Heart left ventricle (tissue), 16 donors: ENCODE measurements at regions not wholly inside any gene's neighbourhood (a gene's known extent, or its start where the extent isn't known, plus 50 kb on each side); places are given as distances from the start of the nearest gene placed in this dataset.

Source experiments
- ATAC-seq, 4 donors: fragments of 200-7000 bp; cut with Tn5 transposase; one replicate each; pipeline ENCODE4 v1.9.1; 2020 to 2022; ENCODE audit warnings: moderate library complexity in 4 of 4, mild to moderate bottlenecking in 3 of 4, moderate number of reproducible peaks in 1 of 4
- DNase-seq, 5 donors: peaks; one replicate each; pipeline ENCODE4 v3.0.0-alpha.2; 2020
- H3K27ac ChIP-seq, 12 donors: fragments of 200-600 bp; sonication (generic) in 4 of 12; one replicate each; pipeline versions ENCODE4 v1.5.0 to v1.8.0; 2016 to 2022; ENCODE audit warnings: mild to moderate bottlenecking in 2 of 12
- H3K27me3 ChIP-seq, 9 donors: fragments of 200-600 bp; sonication (generic) in 2 of 9; one replicate each; pipeline versions ENCODE4 v1.5.1 to v1.8.0; 2016 to 2022; ENCODE audit warnings: mild to moderate bottlenecking in 3 of 9
- H3K36me3 ChIP-seq, 9 donors: fragments of 200-600 bp; sonication (generic) in 2 of 9; one replicate each; pipeline versions ENCODE4 v1.5.0 to v1.8.0; 2018 to 2022; ENCODE audit warnings: mild to moderate bottlenecking in 2 of 9
- H3K4me1 ChIP-seq, 12 donors: fragments of 200-600 bp; sonication (generic) in 4 of 12; one replicate each; pipeline versions ENCODE4 v1.5.0 to v1.8.0; 2016 to 2022; ENCODE audit warnings: mild to moderate bottlenecking in 3 of 12
- H3K4me3 ChIP-seq, 12 donors: fragments of 200-600 bp; sonication (generic) in 4 of 12; one replicate each; pipeline versions ENCODE4 v1.5.0 to v1.8.0; 2017 to 2022; ENCODE audit warnings: mild to moderate bottlenecking in 9 of 12, moderate library complexity in 4 of 12
- H3K9me3 ChIP-seq, 12 donors: fragments of 200-600 bp; sonication (generic) in 4 of 12; one replicate each; pipeline versions ENCODE4 v1.5.0 to v1.8.0; 2016 to 2022; ENCODE audit warnings: mild to moderate bottlenecking in 1 of 12
- POLR2A ChIP-seq, 2 donors: fragments of 450-650 bp; IDR thresholded peaks; one replicate each; pipeline ENCODE4 v1.6.1; 2017; ENCODE audit warnings: antibody characterized with exemption in 2 of 2, mild to moderate bottlenecking in 2 of 2, moderate library complexity in 2 of 2
- WGBS, 4 donors: extraction: QIAGEN DNeasy Blood & Tissue Kit in 2 of 4; methylation state at CpG; one replicate each; pipeline versions ENCODE4 v1.1.5 to v1.1.7; 2013 to 2018; 5-methylcytosine and 5-hydroxymethylcytosine counted together
- intact Hi-C, 10 donors: fragments of 100-400 bp; cut with DNase I; formaldehyde crosslinking; loops; one replicate each; pipeline versions ENCODE4 v1.11.1 to v1.14.2; 2022
- TF ChIP-seq, protein P1 (sequence below), 12 donors: fragments of 200-600 bp; sonication (generic) in 4 of 12; IDR thresholded peaks; one replicate each; pipeline versions ENCODE4 v1.5.0 to v1.8.0; 2018 to 2022; ENCODE audit warnings: antibody characterized with exemption in 12 of 12, mild to moderate bottlenecking in 5 of 12
- donor health status: ischemic (EF 13 %, LVEDD 7.1; RV severe dilation, severe dysfunction).
- donor health status: healthy with polysubstance abuse.
- donor health status: DM: no; HTN: yes; CAD: no.
- donor health status: DM: no; HTN: no; CAD: no.
- donor health status: ischemic (EF 25% LVEDD 6.9; RV normal size, moderate dysfunction).
- donor health status: ischemic (EF 25% LVEDD 5.7; RV mildly dilated, moderate dysfunction).
- donor health status: healthy.
- donor health status: DM: yes; HTN: yes; CAD: no.
- donor health status: ischemic (EF 35%, LVEDD 5.7; RV mildly dilated, moderate dysfunction).
- donor health status: nonischemic (EF 11% LVEDD 7.7; RV severe dilation, severe dysfunction).
- donor health status: DM: yes; HTN: yes; CAD: no.
- donor health status: PGD.
- donor health status: ischemic (EF 29% LVEDD 5.4; RV normal size, mild dysfunction).
- donor health status: nonischemic (EF 23%, LVEDD 6.1; RV moderate dilation, normal function).

DNA sequence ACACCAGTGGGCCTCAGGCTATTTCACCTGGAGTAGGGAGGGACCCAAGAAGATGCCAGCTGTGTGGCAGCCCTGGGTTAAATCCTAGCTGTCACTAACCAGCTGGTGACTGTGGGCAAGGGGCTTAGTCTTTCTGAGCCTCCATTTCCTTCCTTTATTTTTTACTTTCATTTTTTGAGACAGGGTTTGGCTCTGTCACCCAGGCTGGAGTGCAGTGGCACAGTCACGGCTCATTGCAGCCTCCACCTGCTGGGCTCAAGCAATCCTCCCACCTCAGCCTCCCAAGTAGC is 108.0 kb upstream of the SMAD3 start:
- no peak for ATAC-seq
- no peak for DNase-seq
- Histone ChIP-seq H3K4me3 (no peak overlapping the region), H3K27me3 (no peaks in the 10 kb centered on the region), H3K27ac (no peak overlapping the region), H3K36me3 (no peaks in the 10 kb centered on the region), H3K9me3 (no peaks in the 10 kb centered on the region), H3K4me1 (peaks cover 0 to 17% (median 0%) of the 10 kb centered on the region in 12 donors)
- TF ChIP-seq, protein P1, sequence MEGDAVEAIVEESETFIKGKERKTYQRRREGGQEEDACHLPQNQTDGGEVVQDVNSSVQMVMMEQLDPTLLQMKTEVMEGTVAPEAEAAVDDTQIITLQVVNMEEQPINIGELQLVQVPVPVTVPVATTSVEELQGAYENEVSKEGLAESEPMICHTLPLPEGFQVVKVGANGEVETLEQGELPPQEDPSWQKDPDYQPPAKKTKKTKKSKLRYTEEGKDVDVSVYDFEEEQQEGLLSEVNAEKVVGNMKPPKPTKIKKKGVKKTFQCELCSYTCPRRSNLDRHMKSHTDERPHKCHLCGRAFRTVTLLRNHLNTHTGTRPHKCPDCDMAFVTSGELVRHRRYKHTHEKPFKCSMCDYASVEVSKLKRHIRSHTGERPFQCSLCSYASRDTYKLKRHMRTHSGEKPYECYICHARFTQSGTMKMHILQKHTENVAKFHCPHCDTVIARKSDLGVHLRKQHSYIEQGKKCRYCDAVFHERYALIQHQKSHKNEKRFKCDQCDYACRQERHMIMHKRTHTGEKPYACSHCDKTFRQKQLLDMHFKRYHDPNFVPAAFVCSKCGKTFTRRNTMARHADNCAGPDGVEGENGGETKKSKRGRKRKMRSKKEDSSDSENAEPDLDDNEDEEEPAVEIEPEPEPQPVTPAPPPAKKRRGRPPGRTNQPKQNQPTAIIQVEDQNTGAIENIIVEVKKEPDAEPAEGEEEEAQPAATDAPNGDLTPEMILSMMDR (IDR thresholded peaks at IDR 0.05), result no peak
- TF ChIP-seq POLR2A (IDR thresholded peaks at IDR 0.05), result no peak
- 81 to 91% (median 89%) methylated on average over 1 of the region's 1 CpG for WGBS, 4 donors
- intact Hi-C loops, result loop anchor here in 1 of 10 donors (10.0 kb wide), 1 partner anchor 57 kb away; no protein-coding TSS in a partner anchor

DNA sequence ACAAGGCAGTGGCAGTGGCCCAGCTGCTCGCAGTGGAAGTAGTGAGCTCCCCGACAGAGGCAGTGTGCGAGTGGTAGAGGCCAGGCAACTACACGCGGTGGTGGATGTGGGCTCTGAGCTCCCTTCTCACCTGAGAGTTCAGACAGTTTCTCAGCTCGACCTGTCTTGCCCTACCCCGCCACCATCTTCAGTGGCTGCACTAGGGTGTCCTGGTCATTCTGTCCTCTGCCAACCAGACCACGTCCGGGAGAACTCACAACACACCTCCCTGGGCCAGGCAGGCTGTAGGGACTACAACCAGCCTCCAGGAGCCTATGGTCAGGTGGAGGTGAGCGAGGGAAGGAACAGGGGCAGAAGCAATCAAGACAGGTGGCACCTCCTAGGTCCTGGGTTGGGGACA is 106.3 kb upstream of the SMAD3 start:
- 84 to 94% (median 93%) methylated on average over 10 of the region's 10 CpGs for WGBS, 4 donors
- ATAC-seq, result no peak
- Histone ChIP-seq H3K9me3 (no peaks in the 10 kb centered on the region), H3K27ac (no peak overlapping the region), H3K4me1 (peaks cover 0 to 17% (median 0%) of the 10 kb centered on the region in 12 donors), H3K4me3 (no peak overlapping the region), H3K36me3 (no peaks in the 10 kb centered on the region), H3K27me3 (no peaks in the 10 kb centered on the region)
- no peak for DNase-seq
- no peak for TF ChIP-seq POLR2A (IDR thresholded peaks at IDR 0.05)
- TF ChIP-seq, protein P1 (IDR thresholded peaks at IDR 0.05), result no peak
- intact Hi-C loops, result loop anchor here in 1 of 10 donors (10.0 kb wide), 1 partner anchor 56 kb away; no protein-coding TSS in a partner anchor

DNA sequence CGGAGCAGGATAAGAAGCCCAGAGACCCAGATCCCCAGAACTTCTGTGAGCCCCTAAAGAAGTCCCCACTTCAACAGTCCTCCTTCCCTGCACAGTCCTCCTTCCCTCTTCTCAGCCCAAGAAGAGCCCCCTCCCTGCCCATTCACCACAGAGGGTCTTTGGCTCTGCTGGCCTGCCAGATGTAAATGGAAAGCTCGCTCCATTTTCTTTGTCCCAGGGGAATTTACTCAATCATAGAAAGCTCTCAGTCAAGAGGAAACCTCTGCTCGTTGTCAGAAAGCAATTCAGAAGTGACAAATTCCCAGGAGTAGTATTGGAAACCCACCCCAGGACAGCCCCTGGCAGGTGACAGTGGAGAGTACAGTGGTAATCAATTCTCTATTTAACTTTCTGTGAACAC is 105.5 kb upstream of the SMAD3 start:
- ATAC-seq, result no peak
- intact Hi-C loops, result loop anchor here in 1 of 10 donors (10.0 kb wide), 1 partner anchor 55 kb away; no protein-coding TSS in a partner anchor
- TF ChIP-seq, protein P1 (IDR thresholded peaks at IDR 0.05), result no peak
- 51 to 60% (median 57%) methylated on average over 3 of the region's 3 CpGs for WGBS, 4 donors
- H3K27ac ChIP-seq, result no peak overlapping the region
- no peak overlapping the region for H3K4me3 ChIP-seq
- no peaks in the 10 kb centered on the region for H3K27me3 ChIP-seq
- no peak for DNase-seq
- H3K9me3 ChIP-seq, result no peaks in the 10 kb centered on the region
- H3K36me3 ChIP-seq, result no peaks in the 10 kb centered on the region
- H3K4me1 ChIP-seq, result peaks cover 0 to 20% (median 0%) of the 10 kb centered on the region in 12 donors

DNA sequence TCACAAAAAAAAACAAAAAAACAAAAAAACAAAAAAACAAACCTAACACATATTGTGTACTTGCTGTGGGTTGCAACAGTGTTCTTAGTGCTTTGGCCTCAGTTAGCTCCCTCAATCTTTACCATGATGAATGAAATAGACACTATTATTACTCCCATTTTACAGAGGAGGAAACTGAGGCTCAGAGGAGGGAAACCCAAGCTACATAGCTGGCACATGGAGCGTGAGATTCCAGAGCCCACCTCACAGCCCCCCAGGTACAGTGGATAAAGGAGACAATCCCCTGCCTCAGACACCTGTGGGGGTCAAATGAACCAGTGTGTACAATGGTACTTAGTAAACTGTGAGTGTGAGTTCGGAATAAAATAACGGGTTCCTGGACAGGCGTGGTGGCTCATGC is 104.9 kb upstream of the SMAD3 start:
- DNase-seq (no peak), ATAC-seq (no peak)
- H3K9me3 ChIP-seq, result no peaks in the 10 kb centered on the region
- H3K36me3 ChIP-seq, result no peaks in the 10 kb centered on the region
- H3K27ac ChIP-seq, result no peak overlapping the region
- no peak overlapping the region for H3K4me3 ChIP-seq
- 93 to 98% (median 96%) methylated on average over 4 of the region's 4 CpGs for WGBS, 4 donors
- no peaks in the 10 kb centered on the region for H3K27me3 ChIP-seq
- peaks cover 0 to 20% (median 0%) of the 10 kb centered on the region in 12 donors for H3K4me1 ChIP-seq
- intact Hi-C loops, result no loop called here
- TF ChIP-seq, protein P1 (IDR thresholded peaks at IDR 0.05), result no peak
- TF ChIP-seq POLR2A (IDR thresholded peaks at IDR 0.05), result no peak
